ENCODE measurements at regions not wholly inside any gene's neighbourhood (a gene's known extent, or its start where the extent isn't known, plus 50 kb on each side); places are given as distances from the start of the nearest gene placed in this dataset.

GRCh38 chr5:106882035-106882434, 788.7 kb downstream of the EFNA5 start:
- no peak for DNase-seq (ENCODE audit: low read depth in 2 of 2)

- no peak for DNase-seq (ENCODE audit: low read depth in 2 of 2)
Measured at GRCh38 chr5:106880656-106881055, 790.1 kb downstream of the EFNA5 start.

GRCh38 chr5:106877881-106878280, 792.9 kb downstream of the EFNA5 start:
- DNase-seq (ENCODE audit: low read depth in 2 of 2), result no peak

GRCh38 chr5:106876665-106877194, 794.0 kb downstream of the EFNA5 start:
- no peak for DNase-seq (ENCODE audit: low read depth in 2 of 2)

- no peak for DNase-seq (ENCODE audit: low read depth in 2 of 2)
Measured at GRCh38 chr5:106876298-106876622, 794.5 kb downstream of the EFNA5 start.

- no peak for DNase-seq (ENCODE audit: low read depth in 2 of 2)
Measured at GRCh38 chr5:106875591-106876297, 795.0 kb downstream of the EFNA5 start.

GRCh38 chr5:106874974-106875373, 795.8 kb downstream of the EFNA5 start:
- no peak for DNase-seq (ENCODE audit: low read depth in 2 of 2)

GRCh38 chr5:106874531-106874930, 796.2 kb downstream of the EFNA5 start:
- no peak for DNase-seq (ENCODE audit: low read depth in 2 of 2)

- no peak for DNase-seq (ENCODE audit: low read depth in 2 of 2)
Measured at GRCh38 chr5:106873568-106873967, 797.2 kb downstream of the EFNA5 start.

GRCh38 chr5:106865279-106865678, 805.5 kb downstream of the EFNA5 start:
- DNase-seq (ENCODE audit: low read depth in 2 of 2), result no peak

GRCh38 chr5:106862450-106863193, 808.1 kb downstream of the EFNA5 start:
- peak in 1 of 2 experiments; percentile 13 for DNase-seq (ENCODE audit: low read depth in 2 of 2)

GRCh38 chr5:106860398-106861044, 810.2 kb downstream of the EFNA5 start:
- DNase-seq (ENCODE audit: low read depth in 2 of 2), result no peak

- DNase-seq (ENCODE audit: low read depth in 2 of 2), result no peak
Measured at GRCh38 chr5:106858616-106859015, 812.1 kb downstream of the EFNA5 start.

GRCh38 chr5:106854922-106855321, 815.8 kb downstream of the EFNA5 start:
- DNase-seq (ENCODE audit: low read depth in 2 of 2), result no peak

- no peak for DNase-seq (ENCODE audit: low read depth in 2 of 2)
Measured at GRCh38 chr5:106854105-106854687, 816.5 kb downstream of the EFNA5 start.

GRCh38 chr5:106853266-106853665, 817.5 kb downstream of the EFNA5 start:
- DNase-seq (ENCODE audit: low read depth in 2 of 2), result no peak

GRCh38 chr5:106849266-106849665, 821.5 kb downstream of the EFNA5 start:
- no peak for DNase-seq (ENCODE audit: low read depth in 2 of 2)

GRCh38 chr5:106843812-106844416, 826.8 kb downstream of the EFNA5 start:
- DNase-seq (ENCODE audit: low read depth in 2 of 2), result no peak

- DNase-seq (ENCODE audit: low read depth in 2 of 2), result no peak
Measured at GRCh38 chr5:106833517-106833916, 837.2 kb downstream of the EFNA5 start.

- peak; percentile 42 to 51 for DNase-seq (ENCODE audit: low read depth in 2 of 2)
Measured at GRCh38 chr5:106827061-106827460, 843.7 kb downstream of the EFNA5 start.

- no peak for DNase-seq (ENCODE audit: low read depth in 2 of 2)
Measured at GRCh38 chr5:106825374-106825773, 845.4 kb downstream of the EFNA5 start.

GRCh38 chr5:106822851-106823250, 847.9 kb downstream of the EFNA5 start:
- no peak for DNase-seq (ENCODE audit: low read depth in 2 of 2)

Data from fibroblast of skin of left biceps (primary cell).